ENCODE measurements at regions not wholly inside any gene's neighbourhood (a gene's known extent, or its start where the extent isn't known, plus 50 kb on each side); places are given as distances from the start of the nearest gene placed in this dataset.

GRCh38 chr12:4015225-4016091 is 142.3 kb upstream of the PARP11 start:
- no peak for DNase-seq (ENCODE audit: low spot score)

GRCh38 chr12:4014858-4015224 is 141.6 kb upstream of the PARP11 start:
- no peak for DNase-seq (ENCODE audit: low spot score)

DNA sequence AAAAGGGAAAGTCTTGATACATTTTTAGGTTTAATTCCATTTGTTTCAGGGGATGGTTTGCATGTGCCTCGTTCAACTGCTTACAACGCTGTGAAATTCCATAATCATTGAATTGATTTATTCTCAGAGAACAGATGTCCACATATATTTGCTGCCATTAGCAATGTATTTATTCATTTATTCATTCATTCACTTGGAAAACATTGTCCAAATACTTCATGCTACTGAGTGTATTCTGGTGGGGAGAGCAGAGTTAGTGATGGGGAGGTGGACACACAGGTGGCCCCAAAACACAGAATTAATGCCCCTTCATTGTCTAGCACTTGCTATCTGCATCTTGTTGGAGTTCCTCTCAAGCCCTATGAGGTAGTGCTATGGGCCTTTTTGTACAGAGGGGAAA is 141.2 kb upstream of the PARP11 start:
- no peak for DNase-seq (ENCODE audit: low spot score)

- no peak for DNase-seq (ENCODE audit: low spot score)
Measured at GRCh38 chr12:4012977-4013968, 140.1 kb upstream of the PARP11 start.

DNA sequence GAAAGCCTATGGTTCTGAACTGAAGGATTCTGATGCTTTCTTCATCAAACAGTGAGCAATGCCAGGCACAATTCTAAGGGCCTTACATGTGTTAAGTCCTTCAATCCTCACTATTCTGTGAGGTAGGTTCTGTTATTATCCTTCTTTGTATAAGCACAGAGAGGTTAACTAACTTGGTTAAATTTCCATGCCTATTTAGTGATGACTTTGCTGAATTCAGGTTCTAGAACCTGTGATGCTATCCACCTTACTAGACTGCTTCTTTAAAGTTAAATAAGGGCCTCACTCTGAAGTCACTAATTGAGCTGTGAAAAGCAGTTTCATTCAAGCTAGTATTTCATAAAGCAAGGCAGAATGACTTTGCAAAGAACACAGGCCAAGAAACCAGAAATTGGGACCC is 138.9 kb upstream of the PARP11 start:
- no peak for DNase-seq (ENCODE audit: low spot score)

DNA sequence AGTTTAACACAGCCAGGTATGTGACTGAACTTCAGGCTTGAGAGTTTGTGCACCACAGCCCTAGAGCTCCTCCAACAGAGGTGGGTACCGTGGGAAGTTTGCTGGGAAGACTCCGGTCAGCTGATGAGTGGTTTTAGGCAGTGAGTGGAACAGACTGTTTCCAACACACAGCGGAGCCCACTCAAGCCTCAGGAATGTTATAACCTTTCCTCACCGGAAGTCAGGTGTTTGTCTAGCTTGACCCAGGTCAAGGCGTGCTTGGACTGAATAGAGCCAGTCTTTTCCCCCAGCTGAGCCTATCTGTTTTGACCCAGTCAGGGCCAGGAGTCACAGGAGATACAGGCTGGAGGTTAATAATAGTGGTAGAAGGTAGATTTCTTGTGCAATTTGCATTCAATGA is 138.4 kb upstream of the PARP11 start:
- DNase-seq (ENCODE audit: low spot score): no peak

GRCh38 chr12:4009979-4010704 is 136.9 kb upstream of the PARP11 start:
- DNase-seq (ENCODE audit: low spot score): no peak

DNA sequence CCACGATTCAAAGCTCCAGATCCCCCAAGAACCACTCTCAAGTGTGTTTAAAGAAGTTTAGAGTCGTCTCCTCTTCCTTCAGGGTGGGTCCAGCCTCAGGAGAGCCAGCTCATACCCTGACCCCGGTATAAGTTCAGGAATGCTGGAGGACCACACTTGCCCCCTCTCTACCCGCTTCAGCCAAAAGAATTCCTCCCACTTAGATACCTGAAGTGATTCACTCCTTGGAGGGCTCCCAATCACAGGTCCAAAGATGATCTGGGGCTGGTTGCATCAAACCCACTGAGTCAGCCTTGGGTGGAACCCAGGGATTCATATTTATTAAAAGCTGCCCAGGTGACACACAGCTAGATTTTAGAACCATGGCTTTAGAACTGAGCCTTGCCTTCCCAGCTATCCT is 133.5 kb upstream of the PARP11 start:
- no peak for DNase-seq (ENCODE audit: low spot score)

DNA sequence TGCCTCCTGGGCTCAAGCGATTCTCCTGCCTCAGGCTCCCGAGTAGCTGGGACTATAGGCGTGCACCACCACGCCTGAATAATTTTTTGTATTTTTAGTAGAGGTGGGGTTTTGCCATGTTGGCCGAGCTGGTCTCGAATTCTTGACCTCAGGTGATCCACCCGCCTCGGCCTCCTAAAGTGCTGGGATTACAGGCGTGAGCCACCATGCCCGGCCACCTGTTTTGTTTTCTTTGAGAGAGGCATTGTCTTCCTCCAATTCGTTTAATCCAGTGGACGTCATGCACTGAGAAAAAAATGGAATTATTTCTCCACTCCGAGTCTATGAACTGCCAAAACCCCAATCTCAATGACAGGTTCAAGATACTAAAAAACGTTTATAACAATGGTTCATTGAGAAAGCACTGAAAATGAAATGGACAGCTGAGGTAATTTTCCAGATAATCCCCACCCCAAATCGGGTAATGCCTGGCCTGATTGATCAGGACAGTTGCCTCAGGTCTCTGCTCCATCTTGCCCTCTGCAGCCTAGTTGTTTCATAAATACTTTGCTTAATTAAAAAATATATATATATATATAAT is 132.7 kb upstream of the PARP11 start:
- no peak for DNase-seq (ENCODE audit: low spot score)

DNA sequence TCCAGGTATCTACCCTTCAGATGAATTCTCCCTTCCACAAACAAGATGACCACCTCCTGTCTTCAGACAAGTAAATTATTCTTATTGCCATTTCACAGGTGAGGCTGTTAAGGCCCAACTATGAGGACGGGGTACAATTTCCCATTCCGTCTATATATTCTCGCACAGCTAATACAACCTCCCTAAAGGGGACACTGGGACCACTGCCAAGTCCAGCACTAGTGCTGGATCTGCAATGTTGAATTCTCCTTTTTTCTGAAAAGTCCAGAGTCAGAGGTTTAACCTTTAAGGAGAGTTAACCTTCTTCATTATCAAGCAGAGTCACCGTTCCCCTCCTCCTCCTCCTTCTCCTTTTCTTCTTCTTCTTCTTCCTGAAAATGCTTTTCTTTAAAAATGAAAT is 130.4 kb upstream of the PARP11 start:
- no peak for DNase-seq (ENCODE audit: low spot score)

DNA sequence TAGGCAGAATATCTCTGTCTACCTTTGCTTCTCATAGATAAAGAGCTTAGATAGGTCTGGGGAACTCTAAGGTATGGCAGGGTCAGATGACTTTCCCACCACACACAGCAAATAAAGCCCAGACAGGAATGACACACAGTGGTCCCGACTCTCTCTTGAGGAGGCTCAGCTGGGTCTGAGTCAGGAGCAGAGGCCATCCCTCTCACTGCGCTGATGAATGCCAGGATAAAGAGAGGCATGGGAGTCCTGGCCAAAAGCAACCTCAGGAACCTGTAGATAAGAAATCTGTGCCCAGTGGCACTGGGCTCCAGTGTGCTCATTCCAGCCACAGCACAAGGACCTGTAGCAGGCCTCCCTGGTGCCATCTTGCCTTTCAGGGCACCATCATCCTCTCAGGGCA is 129.4 kb upstream of the PARP11 start:
- no peak for DNase-seq (ENCODE audit: low spot score)

GRCh38 chr12:4001841-4002240 is 128.6 kb upstream of the PARP11 start:
- no peak for DNase-seq (ENCODE audit: low spot score)

GRCh38 chr12:4001031-4001430 is 127.8 kb upstream of the PARP11 start:
- no peak for DNase-seq (ENCODE audit: low spot score)

- no peak for DNase-seq (ENCODE audit: low spot score)
Measured at GRCh38 chr12:3999904-4000303, 126.7 kb upstream of the PARP11 start.

- no peak for DNase-seq (ENCODE audit: low spot score)
Measured at GRCh38 chr12:3998968-3999792, 126.0 kb upstream of the PARP11 start.

GRCh38 chr12:3998397-3998796 is 125.2 kb upstream of the PARP11 start:
- no peak for DNase-seq (ENCODE audit: low spot score)

DNA sequence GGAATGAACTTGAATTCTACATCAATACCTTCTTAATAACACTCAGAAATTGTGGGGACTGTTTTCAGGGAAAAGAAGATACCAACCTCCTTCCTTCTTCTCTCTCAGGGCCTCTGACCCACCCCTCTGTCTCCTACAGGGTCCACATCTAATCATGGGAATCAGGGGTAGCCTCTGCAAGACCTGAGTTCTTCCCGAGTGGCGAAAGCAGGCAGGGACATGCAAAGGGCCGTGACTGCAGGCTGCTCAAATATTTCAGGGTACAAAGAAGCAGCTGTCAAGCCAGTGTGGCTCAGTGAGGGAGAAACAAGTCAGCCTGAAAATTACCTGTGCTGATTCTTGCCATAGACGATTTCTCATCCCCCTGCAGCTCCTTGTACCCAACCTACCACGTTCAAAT is 123.1 kb upstream of the PARP11 start:
- DNase-seq (ENCODE audit: low spot score): no peak

- no peak for DNase-seq (ENCODE audit: low spot score)
Measured at GRCh38 chr12:3995306-3995705, 122.1 kb upstream of the PARP11 start.

DNA sequence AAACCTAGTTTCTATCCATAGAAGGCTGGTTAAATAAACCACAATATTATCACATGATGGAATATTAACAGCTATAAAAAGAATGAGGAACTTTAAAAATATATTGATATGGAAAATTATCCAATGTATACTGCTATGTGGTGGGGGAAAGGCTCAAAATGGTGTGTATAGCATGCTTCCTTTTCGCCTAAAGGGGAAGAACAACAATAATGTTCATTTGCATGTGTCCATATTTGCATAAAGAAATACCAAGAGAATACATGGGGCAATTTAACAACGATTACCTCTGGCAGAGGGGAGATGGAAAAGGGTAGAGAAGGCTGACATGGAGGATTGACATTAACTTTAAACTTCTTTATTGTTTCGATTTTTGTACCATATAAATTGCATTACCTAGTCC is 121.3 kb upstream of the PARP11 start:
- no peak for DNase-seq (ENCODE audit: low spot score)

DNA sequence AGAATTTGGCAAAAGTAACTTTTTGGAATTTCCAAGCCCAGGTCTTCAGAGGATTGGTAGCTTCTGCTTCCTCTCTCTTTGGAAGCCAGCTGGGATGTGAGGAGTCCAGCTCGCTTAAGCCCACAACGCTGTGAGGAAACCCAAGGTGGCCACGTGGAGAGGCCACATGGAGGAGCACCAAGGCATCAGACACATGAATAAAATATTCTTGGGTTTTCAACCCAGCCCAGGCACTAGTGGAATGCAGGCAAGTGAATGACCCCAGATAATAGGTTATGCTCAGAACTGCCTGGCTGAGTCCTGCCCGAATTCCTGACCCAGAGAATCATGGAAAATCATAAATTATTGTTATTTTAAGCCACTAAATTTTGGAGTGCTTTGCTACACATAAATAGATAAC is 119.7 kb upstream of the PARP11 start:
- DNase-seq (ENCODE audit: low spot score): no peak

All from globus pallidus (tissue), 1 donor.